ENCODE measurements at regions not wholly inside any gene's neighbourhood (a gene's known extent, or its start where the extent isn't known, plus 50 kb on each side); places are given as distances from the start of the nearest gene placed in this dataset.

DNA sequence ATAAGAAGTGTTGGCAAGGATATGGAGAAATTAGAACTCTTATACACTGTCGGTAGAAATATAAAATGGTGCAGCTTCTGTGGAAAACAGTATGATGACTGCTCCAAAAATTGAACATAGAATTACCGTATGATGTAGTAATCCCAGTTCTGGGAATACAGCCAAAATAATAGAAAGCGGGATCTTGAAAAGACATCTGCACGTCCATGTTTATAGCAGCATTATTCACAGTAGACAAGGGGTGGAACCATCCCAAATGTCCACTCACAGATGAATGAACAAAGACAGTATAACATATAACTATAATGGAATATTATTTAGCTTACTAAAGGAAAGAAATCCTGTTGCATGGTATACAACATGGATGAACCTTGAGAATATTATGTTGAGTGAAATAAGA lies 257.7 kb downstream of the TDRD15 start:
- TF ChIP-seq, protein P1, sequence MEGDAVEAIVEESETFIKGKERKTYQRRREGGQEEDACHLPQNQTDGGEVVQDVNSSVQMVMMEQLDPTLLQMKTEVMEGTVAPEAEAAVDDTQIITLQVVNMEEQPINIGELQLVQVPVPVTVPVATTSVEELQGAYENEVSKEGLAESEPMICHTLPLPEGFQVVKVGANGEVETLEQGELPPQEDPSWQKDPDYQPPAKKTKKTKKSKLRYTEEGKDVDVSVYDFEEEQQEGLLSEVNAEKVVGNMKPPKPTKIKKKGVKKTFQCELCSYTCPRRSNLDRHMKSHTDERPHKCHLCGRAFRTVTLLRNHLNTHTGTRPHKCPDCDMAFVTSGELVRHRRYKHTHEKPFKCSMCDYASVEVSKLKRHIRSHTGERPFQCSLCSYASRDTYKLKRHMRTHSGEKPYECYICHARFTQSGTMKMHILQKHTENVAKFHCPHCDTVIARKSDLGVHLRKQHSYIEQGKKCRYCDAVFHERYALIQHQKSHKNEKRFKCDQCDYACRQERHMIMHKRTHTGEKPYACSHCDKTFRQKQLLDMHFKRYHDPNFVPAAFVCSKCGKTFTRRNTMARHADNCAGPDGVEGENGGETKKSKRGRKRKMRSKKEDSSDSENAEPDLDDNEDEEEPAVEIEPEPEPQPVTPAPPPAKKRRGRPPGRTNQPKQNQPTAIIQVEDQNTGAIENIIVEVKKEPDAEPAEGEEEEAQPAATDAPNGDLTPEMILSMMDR (IDR thresholded peaks at IDR 0.05) = no peak
- no peak for TF ChIP-seq POLR2A (IDR thresholded peaks at IDR 0.05)

All from testis (tissue), 2 donors.